ENCODE measurements at regions not wholly inside any gene's neighbourhood (a gene's known extent, or its start where the extent isn't known, plus 50 kb on each side); places are given as distances from the start of the nearest gene placed in this dataset.
A peak's percentile ranks its signal among the peaks of the same experiment; 100 is the strongest.
"Not testable (repeated sequence)": the region's sequence is repeated elsewhere in the genome, so short reads cannot be mapped to it uniquely, and the experiment has no call there.

GRCh38 chr9:109599131-109599530 is 101.0 kb upstream of the PTPN3 start:
- DNase-seq (ENCODE audit: low read depth) = no peak

- no peak for DNase-seq (ENCODE audit: low read depth)
Measured at GRCh38 chr9:109599711-109600110, 101.6 kb upstream of the PTPN3 start.

GRCh38 chr9:109600142-109600541 is 102.0 kb upstream of the PTPN3 start:
- DNase-seq (ENCODE audit: low read depth) = peak; percentile 13

- no peak for DNase-seq (ENCODE audit: low read depth)
Measured at GRCh38 chr9:109601181-109601580, 103.1 kb upstream of the PTPN3 start.

GRCh38 chr9:109602987-109603386 is 104.9 kb upstream of the PTPN3 start:
- DNase-seq (ENCODE audit: low read depth) = no peak

GRCh38 chr9:109604131-109604530 is 106.0 kb upstream of the PTPN3 start:
- DNase-seq (ENCODE audit: low read depth) = no peak

- no peak for DNase-seq (ENCODE audit: low read depth)
Measured at GRCh38 chr9:109604781-109605180, 106.7 kb upstream of the PTPN3 start.

GRCh38 chr9:109609060-109609459 is 111.0 kb upstream of the PTPN3 start:
- DNase-seq (ENCODE audit: low read depth) = no peak

- no peak for DNase-seq (ENCODE audit: low read depth)
Measured at GRCh38 chr9:109616571-109617120, 118.5 kb upstream of the PTPN3 start.

- no peak for DNase-seq (ENCODE audit: low read depth)
Measured at GRCh38 chr9:109619310-109619709, 121.2 kb upstream of the PTPN3 start.

GRCh38 chr9:109624143-109624542 is 126.0 kb upstream of the PTPN3 start:
- DNase-seq (ENCODE audit: low read depth) = no peak

GRCh38 chr9:109624896-109625295 is 126.8 kb upstream of the PTPN3 start:
- DNase-seq (ENCODE audit: low read depth) = no peak

- DNase-seq (ENCODE audit: low read depth) = no peak
Measured at GRCh38 chr9:109627042-109627441, 128.9 kb upstream of the PTPN3 start.

GRCh38 chr9:109629615-109630014 is 131.5 kb upstream of the PTPN3 start:
- DNase-seq (ENCODE audit: low read depth) = no peak

- DNase-seq (ENCODE audit: low read depth) = no peak
Measured at GRCh38 chr9:109632817-109633216, 134.7 kb upstream of the PTPN3 start.

- no peak for DNase-seq (ENCODE audit: low read depth)
Measured at GRCh38 chr9:109639674-109640579, 140.1 kb upstream of the PALM2AKAP2 start.

GRCh38 chr9:109640580-109641371 is 139.2 kb upstream of the PALM2AKAP2 start:
- no peak for DNase-seq (ENCODE audit: low read depth)

- DNase-seq (ENCODE audit: low read depth) = no peak
Measured at GRCh38 chr9:109641372-109641659, 138.7 kb upstream of the PALM2AKAP2 start.

GRCh38 chr9:109652112-109652511 is 127.9 kb upstream of the PALM2AKAP2 start:
- no peak for DNase-seq (ENCODE audit: low read depth)

GRCh38 chr9:109652971-109653370 is 127.0 kb upstream of the PALM2AKAP2 start:
- no peak for DNase-seq (ENCODE audit: low read depth)

- no peak for DNase-seq (ENCODE audit: low read depth)
Measured at GRCh38 chr9:109653470-109653869, 126.5 kb upstream of the PALM2AKAP2 start.

GRCh38 chr9:109663978-109664377 is 116.0 kb upstream of the PALM2AKAP2 start:
- DNase-seq (ENCODE audit: low read depth) = not testable (repeated sequence)

- DNase-seq (ENCODE audit: low read depth) = not testable (repeated sequence)
Measured at GRCh38 chr9:109665736-109666135, 114.3 kb upstream of the PALM2AKAP2 start.

Measured in GM04503 (cell line).